ENCODE measurements at regions not wholly inside any gene's neighbourhood (a gene's known extent, or its start where the extent isn't known, plus 50 kb on each side); places are given as distances from the start of the nearest gene placed in this dataset.

DNA sequence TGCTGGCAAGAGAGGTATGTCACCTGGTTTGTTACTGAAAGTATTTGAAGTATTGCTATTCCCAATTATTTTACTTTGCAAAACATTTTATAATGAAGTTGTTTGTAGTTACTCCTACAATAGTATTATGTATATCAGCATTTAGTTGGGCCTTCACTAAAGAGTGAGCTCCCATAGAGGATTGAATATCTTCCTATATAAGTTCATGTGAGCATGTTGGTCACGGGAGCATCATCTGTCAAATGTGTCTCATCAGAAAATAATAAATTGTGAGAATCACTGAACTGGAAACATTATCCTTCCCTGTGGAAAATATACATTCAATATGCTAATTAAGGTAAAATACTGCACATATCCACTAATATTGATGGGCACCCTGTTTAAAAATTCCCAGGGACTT, 360.1 kb upstream of the ADGRL3 start:
- Mint-ChIP-seq H3K4me3 (no peak overlapping the region), H3K4me1 (ENCODE audit: low read depth) (no peaks in the 10 kb centered on the region), H3K27me3 (no peaks in the 10 kb centered on the region), H3K36me3 (ENCODE audit: low read depth) (no peaks in the 10 kb centered on the region), H3K27ac (no peak overlapping the region), H3K9me3 (peaks cover 9% of the 10 kb centered on the region)
- no peak for DNase-seq

DNA sequence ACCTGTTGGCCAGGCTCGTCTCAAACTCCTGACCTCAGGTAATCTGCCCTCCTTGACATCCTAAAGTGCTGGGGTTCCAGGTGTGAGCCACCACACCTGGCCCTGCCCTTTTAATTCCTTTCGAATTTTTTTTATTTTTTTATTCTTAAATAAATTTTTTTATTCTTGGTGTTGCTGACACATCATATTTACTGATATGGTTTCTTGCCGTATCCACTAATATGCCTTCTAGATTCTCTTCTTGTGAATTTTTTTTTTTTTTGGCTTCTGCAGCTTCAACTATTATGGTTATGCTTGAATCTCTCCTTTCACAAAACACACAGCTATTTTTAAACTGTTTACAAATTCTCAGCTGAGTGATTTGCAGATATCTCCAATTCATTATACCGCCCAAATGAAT, 353.4 kb upstream of the ADGRL3 start:
- Mint-ChIP-seq H3K27ac (no peak overlapping the region), H3K36me3 (ENCODE audit: low read depth) (no peaks in the 10 kb centered on the region), H3K4me1 (ENCODE audit: low read depth) (no peaks in the 10 kb centered on the region), H3K4me3 (no peak overlapping the region), H3K9me3 (peaks cover 17% of the 10 kb centered on the region), H3K27me3 (no peaks in the 10 kb centered on the region)
- no peak for DNase-seq

DNA sequence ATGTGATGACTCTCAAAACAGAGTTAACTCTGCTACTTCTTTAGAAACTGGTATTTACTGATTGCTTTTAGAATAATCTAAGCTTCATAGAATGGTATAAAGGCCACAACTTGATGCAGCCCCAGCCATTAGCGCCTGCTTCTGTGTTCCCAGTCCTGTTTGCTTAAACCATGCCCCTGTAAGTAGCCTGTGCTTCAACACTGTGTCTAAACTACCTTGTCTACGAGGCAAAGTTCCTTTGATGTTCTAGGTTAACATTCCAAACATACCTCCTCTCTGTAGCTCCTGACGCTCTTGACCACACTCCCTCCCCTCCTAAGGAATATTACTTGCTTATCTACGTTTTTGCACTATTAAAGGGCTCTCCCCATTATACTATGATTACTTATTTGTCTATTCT, 352.5 kb upstream of the ADGRL3 start:
- no peak for DNase-seq
- H3K4me1 Mint-ChIP-seq (ENCODE audit: low read depth): no peaks in the 10 kb centered on the region
- H3K27me3 Mint-ChIP-seq: no peaks in the 10 kb centered on the region
- no peak overlapping the region for H3K27ac Mint-ChIP-seq
- H3K36me3 Mint-ChIP-seq (ENCODE audit: low read depth): no peaks in the 10 kb centered on the region
- no peak overlapping the region for H3K4me3 Mint-ChIP-seq
- H3K9me3 Mint-ChIP-seq: peaks cover 23% of the 10 kb centered on the region

DNA sequence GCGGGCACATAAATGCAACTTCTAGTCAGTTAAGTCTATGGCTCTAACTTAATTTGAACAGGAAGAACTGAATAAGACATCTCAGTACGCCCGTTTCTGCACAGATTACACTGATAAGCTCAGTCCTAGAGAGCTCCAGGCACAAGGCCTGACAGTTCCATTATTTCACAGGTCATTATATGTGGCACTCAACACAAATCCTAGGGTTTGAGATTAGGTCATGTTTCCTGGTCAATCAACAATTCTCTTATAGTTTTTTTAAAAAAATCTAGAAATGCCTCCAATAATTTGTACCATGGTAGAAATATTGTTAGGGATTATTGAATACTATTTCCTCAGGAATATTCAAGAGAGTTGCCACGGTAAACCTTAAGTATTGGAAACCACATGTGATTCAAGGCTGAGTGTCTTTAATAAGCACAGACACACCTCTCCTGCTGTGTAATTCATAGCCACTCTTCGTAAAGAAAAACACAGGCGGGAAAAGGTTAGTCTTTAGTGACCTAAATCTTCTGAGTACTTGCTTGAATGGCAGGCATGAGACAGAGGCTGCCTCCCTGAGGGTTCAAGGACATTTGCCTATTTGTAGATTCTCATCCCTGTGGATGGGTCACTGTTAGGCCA, 342.9 kb upstream of the ADGRL3 start:
- no peak for DNase-seq
- H3K36me3 Mint-ChIP-seq (ENCODE audit: low read depth): no peaks in the 10 kb centered on the region
- H3K27ac Mint-ChIP-seq: no peak overlapping the region
- no peaks in the 10 kb centered on the region for H3K27me3 Mint-ChIP-seq
- H3K9me3 Mint-ChIP-seq: peaks cover 18% of the 10 kb centered on the region
- no peak overlapping the region for H3K4me3 Mint-ChIP-seq
- no peaks in the 10 kb centered on the region for H3K4me1 Mint-ChIP-seq (ENCODE audit: low read depth)

DNA sequence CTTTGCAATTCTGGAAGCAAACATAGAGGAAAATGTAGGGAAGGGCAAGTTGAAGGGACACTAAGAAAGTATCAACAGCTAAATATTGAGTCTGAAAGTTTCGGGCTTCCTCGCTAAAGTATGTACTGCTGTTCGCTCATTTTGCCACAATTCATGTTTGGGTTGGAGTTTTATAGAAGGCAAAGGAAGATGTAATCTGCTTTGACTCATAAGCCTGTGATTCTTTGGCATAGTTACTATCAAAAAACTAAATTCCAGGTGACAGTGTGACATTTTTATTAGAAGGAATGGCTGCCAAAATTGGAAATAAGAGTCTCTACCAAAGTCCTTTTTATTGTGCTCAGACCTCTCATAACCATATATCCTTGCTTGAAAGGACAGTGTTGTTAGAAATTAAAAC, 336.7 kb upstream of the ADGRL3 start:
- Mint-ChIP-seq H3K27me3 (no peaks in the 10 kb centered on the region), H3K9me3 (peaks cover 13% of the 10 kb centered on the region), H3K4me3 (no peak overlapping the region), H3K27ac (no peak overlapping the region), H3K36me3 (ENCODE audit: low read depth) (no peaks in the 10 kb centered on the region), H3K4me1 (ENCODE audit: low read depth) (no peaks in the 10 kb centered on the region)
- DNase-seq: no peak

GRCh38 chr4:60865273-60865672, 334.9 kb upstream of the ADGRL3 start:
- Mint-ChIP-seq H3K4me1 (ENCODE audit: low read depth) (no peaks in the 10 kb centered on the region), H3K4me3 (no peak overlapping the region), H3K9me3 (peaks cover 15% of the 10 kb centered on the region), H3K27me3 (no peaks in the 10 kb centered on the region), H3K27ac (no peak overlapping the region), H3K36me3 (ENCODE audit: low read depth) (no peaks in the 10 kb centered on the region)
- no peak for DNase-seq

GRCh38 chr4:60868232-60868960, 331.7 kb upstream of the ADGRL3 start:
- Mint-ChIP-seq H3K36me3 (ENCODE audit: low read depth) (no peaks in the 10 kb centered on the region), H3K4me3 (no peak overlapping the region), H3K4me1 (ENCODE audit: low read depth) (no peaks in the 10 kb centered on the region), H3K27ac (no peak overlapping the region), H3K9me3 (peaks cover 21% of the 10 kb centered on the region), H3K27me3 (no peaks in the 10 kb centered on the region)
- DNase-seq: no peak

DNA sequence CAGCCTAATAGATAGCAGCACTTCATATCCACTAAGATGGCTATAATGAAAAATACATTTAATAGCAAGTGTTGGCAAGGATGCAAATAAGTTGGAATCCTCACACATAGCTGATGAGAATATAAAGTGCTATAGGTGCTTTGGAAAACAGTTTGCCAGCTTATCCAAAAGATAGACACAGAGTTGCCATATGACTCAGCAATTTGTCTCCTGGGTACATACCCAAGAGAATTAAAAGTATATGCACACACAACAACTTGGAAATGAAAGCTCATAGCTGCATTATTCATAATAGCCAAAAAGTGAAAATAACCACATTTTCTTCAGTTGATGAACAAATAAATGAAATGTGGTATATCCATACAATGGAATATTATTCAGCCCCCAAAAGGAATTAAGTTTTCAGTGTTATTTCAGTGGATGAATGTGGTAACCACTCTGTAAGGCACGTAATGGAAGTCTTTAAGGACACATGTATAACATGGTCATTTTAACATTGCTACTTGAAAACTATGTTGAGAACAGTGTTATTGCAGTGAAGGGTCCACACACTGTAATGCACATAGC, 320.9 kb upstream of the ADGRL3 start:
- H3K4me1 Mint-ChIP-seq (ENCODE audit: low read depth): no peaks in the 10 kb centered on the region
- DNase-seq: no peak
- H3K4me3 Mint-ChIP-seq: no peak overlapping the region
- H3K9me3 Mint-ChIP-seq: peaks cover 17% of the 10 kb centered on the region
- H3K27me3 Mint-ChIP-seq: no peaks in the 10 kb centered on the region
- H3K27ac Mint-ChIP-seq: no peak overlapping the region
- no peaks in the 10 kb centered on the region for H3K36me3 Mint-ChIP-seq (ENCODE audit: low read depth)

- no peaks in the 10 kb centered on the region for H3K27me3 Mint-ChIP-seq
- no peaks in the 10 kb centered on the region for H3K36me3 Mint-ChIP-seq (ENCODE audit: low read depth)
- DNase-seq: no peak
- peaks cover 23% of the 10 kb centered on the region for H3K9me3 Mint-ChIP-seq
- no peak overlapping the region for H3K4me3 Mint-ChIP-seq
- H3K27ac Mint-ChIP-seq: no peak overlapping the region
- H3K4me1 Mint-ChIP-seq (ENCODE audit: low read depth): no peaks in the 10 kb centered on the region
Measured at GRCh38 chr4:60884587-60884986, 315.5 kb upstream of the ADGRL3 start.

DNA sequence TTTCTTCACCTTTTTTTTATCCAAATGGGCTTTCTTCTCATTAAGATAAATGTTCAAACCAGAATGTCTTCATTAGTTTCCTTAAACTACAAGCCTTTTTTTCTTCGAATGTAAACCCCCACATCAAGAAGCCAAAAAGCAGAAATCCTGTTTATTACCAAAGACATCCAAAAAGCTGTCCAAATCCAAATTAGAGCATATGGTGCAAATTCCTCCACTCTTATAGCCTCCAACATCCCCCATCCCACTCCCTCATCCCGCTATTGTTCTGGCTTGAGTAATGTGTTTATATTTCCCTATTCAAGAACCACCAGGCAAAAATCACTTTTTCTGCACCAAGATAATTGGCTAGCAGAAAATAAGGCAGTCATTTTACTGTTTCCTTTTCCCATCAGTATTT, 315.1 kb upstream of the ADGRL3 start:
- Mint-ChIP-seq H3K4me3 (no peak overlapping the region), H3K4me1 (ENCODE audit: low read depth) (no peaks in the 10 kb centered on the region), H3K27me3 (no peaks in the 10 kb centered on the region), H3K27ac (no peak overlapping the region), H3K9me3 (peaks cover 22% of the 10 kb centered on the region), H3K36me3 (ENCODE audit: low read depth) (no peaks in the 10 kb centered on the region)
- DNase-seq: no peak

- H3K36me3 Mint-ChIP-seq (ENCODE audit: low read depth): no peaks in the 10 kb centered on the region
- peaks cover 30% of the 10 kb centered on the region for H3K9me3 Mint-ChIP-seq
- H3K27me3 Mint-ChIP-seq: no peaks in the 10 kb centered on the region
Measured at GRCh38 chr4:60890743-60891142, 309.4 kb upstream of the ADGRL3 start.

DNA sequence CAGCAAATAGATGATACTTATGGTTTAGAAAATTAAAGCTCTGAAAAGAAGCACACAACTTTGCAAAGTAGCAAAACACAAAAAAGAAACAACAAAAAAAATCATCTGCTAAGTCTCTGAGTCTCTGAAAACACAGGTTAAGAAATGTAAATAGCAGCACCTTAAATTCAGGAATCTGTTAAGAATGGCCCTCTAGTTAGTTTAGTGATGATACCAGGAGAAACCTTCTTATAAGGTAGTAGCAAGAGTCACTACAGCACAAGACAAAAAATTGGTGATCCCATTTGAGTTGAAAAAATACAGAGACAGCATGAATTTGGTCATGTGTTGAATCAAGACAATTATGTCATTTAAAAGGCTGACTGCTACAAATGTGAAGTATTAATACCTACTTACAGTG, 308.2 kb upstream of the ADGRL3 start:
- H3K4me3 Mint-ChIP-seq: no peak overlapping the region
- no peaks in the 10 kb centered on the region for H3K27me3 Mint-ChIP-seq
- no peaks in the 10 kb centered on the region for H3K36me3 Mint-ChIP-seq (ENCODE audit: low read depth)
- peaks cover 37% of the 10 kb centered on the region for H3K9me3 Mint-ChIP-seq
- no peak overlapping the region for H3K27ac Mint-ChIP-seq
- no peaks in the 10 kb centered on the region for H3K4me1 Mint-ChIP-seq (ENCODE audit: low read depth)
- no peak for DNase-seq

More at GRCh38 chr4:60890743-60891142, 309.4 kb upstream of the ADGRL3 start:
- Mint-ChIP-seq H3K27ac (no peak overlapping the region), H3K4me3 (no peak overlapping the region), H3K4me1 (ENCODE audit: low read depth) (no peaks in the 10 kb centered on the region)
- no peak for DNase-seq

DNA sequence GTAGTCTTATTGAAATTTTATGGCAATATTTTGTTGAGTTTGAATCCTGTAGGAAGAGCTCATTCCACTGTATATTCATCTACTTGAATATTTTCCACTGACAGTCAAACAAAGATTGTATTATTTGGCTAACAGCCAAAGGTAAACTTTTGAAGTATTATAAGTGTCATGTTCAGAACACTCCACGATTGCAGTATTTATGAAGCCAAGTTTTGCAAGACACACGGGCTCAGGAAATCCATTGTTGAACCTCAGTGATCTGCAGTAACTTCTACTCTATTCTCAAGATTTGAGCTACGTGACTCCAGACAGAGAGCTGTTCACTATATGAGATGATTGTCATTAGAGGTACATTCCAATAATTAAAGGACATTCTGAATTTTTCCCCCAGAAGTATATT, 302.7 kb upstream of the ADGRL3 start:
- no peaks in the 10 kb centered on the region for H3K27me3 Mint-ChIP-seq
- H3K4me3 Mint-ChIP-seq: no peak overlapping the region
- DNase-seq: no peak
- peaks cover 31% of the 10 kb centered on the region for H3K9me3 Mint-ChIP-seq
- no peaks in the 10 kb centered on the region for H3K4me1 Mint-ChIP-seq (ENCODE audit: low read depth)
- no peak overlapping the region for H3K27ac Mint-ChIP-seq
- H3K36me3 Mint-ChIP-seq (ENCODE audit: low read depth): no peaks in the 10 kb centered on the region

- peaks cover 12% of the 10 kb centered on the region for H3K9me3 Mint-ChIP-seq
- no peak overlapping the region for H3K4me3 Mint-ChIP-seq
- H3K4me1 Mint-ChIP-seq (ENCODE audit: low read depth): no peaks in the 10 kb centered on the region
- DNase-seq: no peak
- H3K27me3 Mint-ChIP-seq: no peaks in the 10 kb centered on the region
- no peak overlapping the region for H3K27ac Mint-ChIP-seq
- no peaks in the 10 kb centered on the region for H3K36me3 Mint-ChIP-seq (ENCODE audit: low read depth)
Measured at GRCh38 chr4:60905162-60905561, 295.0 kb upstream of the ADGRL3 start.

DNA sequence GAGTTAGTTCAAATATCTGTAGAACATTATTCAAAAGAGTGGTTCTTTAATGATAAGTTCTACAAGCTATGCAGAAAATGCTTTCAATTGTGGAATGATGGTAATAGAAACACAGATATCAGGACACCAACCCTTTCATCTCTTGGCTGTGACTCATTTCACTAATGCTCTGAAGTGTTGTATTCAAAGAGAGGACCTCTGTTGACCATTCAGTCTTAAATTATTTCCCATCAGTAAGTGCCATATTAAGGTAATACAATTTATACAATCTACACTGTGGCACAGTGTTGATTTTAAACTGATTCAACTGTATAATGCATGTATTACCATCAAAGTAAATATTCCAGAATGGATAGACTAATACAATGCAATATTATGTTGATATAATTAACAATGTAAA, 289.0 kb upstream of the ADGRL3 start:
- DNase-seq: no peak
- H3K4me3 Mint-ChIP-seq: no peak overlapping the region
- no peaks in the 10 kb centered on the region for H3K4me1 Mint-ChIP-seq (ENCODE audit: low read depth)
- peaks cover 13% of the 10 kb centered on the region for H3K9me3 Mint-ChIP-seq
- H3K27me3 Mint-ChIP-seq: no peaks in the 10 kb centered on the region
- no peaks in the 10 kb centered on the region for H3K36me3 Mint-ChIP-seq (ENCODE audit: low read depth)
- no peak overlapping the region for H3K27ac Mint-ChIP-seq
